ENCODE measurements at regions not wholly inside any gene's neighbourhood (a gene's known extent, or its start where the extent isn't known, plus 50 kb on each side); places are given as distances from the start of the nearest gene placed in this dataset.
"Not testable (repeated sequence)": the region's sequence is repeated elsewhere in the genome, so short reads cannot be mapped to it uniquely, and the experiment has no call there.

DNA sequence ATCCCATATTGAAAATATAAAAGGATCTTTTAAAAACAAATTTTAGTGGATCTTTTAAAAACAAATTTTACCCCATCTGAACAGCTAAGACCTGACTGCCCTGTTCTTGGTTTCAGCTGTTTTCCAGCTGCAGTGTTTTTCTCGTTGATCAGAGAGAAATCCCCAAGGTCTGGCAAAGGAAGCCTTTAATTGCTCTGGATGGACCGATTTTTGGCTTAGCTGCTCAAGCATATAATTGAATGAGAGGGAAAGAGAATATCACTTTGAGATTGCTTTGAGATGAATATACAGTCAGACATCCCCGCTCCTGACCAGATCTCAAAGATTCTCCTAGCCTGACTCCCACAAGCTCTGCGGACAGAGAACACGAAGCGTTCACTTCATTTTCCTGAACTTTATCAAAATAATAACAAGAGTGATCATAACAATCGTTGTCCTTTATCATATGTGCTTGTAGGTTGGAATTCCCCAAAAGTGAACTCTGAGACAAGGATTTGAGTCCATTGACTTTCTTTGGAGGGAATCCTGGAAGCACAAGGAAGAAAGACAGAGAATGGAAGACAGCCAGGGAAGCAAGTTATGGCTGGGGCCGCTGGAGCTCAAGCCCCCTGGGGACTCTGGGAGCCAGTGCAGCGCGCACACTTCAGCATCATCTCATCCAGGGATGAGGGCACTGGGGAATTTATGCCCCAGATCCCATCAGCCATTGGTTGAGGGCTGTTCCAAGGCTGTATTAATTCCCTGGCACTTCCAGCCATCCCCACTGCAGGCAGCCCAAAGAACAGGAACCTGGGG lies 101.3 kb downstream of the SNX5 start:
- TF ChIP-seq, protein P1, sequence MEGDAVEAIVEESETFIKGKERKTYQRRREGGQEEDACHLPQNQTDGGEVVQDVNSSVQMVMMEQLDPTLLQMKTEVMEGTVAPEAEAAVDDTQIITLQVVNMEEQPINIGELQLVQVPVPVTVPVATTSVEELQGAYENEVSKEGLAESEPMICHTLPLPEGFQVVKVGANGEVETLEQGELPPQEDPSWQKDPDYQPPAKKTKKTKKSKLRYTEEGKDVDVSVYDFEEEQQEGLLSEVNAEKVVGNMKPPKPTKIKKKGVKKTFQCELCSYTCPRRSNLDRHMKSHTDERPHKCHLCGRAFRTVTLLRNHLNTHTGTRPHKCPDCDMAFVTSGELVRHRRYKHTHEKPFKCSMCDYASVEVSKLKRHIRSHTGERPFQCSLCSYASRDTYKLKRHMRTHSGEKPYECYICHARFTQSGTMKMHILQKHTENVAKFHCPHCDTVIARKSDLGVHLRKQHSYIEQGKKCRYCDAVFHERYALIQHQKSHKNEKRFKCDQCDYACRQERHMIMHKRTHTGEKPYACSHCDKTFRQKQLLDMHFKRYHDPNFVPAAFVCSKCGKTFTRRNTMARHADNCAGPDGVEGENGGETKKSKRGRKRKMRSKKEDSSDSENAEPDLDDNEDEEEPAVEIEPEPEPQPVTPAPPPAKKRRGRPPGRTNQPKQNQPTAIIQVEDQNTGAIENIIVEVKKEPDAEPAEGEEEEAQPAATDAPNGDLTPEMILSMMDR (IDR thresholded peaks at IDR 0.05) = no peak
- no peak for TF ChIP-seq POLR2A (IDR thresholded peaks at IDR 0.05)
- Histone ChIP-seq H3K27ac (no peak overlapping the region), H3K4me3 (no peak overlapping the region), H3K4me1 (peaks cover 0 to 21% (median 0%) of the 10 kb centered on the region in 4 donors), H3K36me3 (no peaks in the 10 kb centered on the region), H3K27me3 (no peaks in the 10 kb centered on the region), H3K9me3 (no peaks in the 10 kb centered on the region)
- no peak for DNase-seq

DNA sequence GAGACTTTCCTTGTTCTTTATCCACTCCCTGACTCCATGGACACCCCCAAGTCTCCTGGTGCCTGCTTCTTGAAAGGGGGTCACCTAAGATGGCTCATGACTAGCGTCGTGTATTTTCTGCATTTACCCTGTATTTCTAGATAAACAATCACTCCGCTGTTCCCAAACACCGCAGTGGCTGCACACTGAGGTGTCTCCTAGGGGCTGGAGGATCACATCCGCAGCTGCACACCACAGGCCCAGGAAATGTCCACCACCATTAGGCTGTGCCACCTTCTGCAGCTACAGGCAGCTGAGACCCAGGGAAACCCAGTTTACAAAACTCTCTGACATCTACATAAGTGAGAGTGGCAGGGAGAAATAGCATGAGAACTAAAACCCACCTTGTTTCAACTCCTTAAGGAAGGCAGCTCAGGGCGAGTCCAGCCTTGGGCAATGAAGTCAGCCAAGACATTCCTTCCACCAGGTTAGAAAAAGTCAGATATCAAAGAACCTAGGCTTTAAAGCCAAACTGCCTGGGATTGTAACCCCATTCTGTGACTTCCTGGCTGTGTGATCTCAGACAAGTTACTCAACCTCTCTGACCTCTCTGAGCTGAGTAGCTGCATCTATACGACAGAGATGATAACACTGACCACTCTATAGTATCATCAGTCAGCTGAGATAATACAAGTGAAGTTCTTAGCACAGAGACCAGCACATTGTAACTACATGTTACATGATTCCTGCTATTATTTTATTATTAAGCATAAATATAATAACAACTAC lies 102.2 kb downstream of the SNX5 start:
- Histone ChIP-seq H3K9me3 (no peaks in the 10 kb centered on the region), H3K4me1 (peaks cover 0 to 21% (median 0%) of the 10 kb centered on the region in 4 donors), H3K4me3 (no peak overlapping the region), H3K27me3 (no peaks in the 10 kb centered on the region), H3K36me3 (no peaks in the 10 kb centered on the region), H3K27ac (no peak overlapping the region)
- TF ChIP-seq, protein P1 (IDR thresholded peaks at IDR 0.05) = no peak
- TF ChIP-seq POLR2A (IDR thresholded peaks at IDR 0.05) = no peak
- DNase-seq = no peak

DNA sequence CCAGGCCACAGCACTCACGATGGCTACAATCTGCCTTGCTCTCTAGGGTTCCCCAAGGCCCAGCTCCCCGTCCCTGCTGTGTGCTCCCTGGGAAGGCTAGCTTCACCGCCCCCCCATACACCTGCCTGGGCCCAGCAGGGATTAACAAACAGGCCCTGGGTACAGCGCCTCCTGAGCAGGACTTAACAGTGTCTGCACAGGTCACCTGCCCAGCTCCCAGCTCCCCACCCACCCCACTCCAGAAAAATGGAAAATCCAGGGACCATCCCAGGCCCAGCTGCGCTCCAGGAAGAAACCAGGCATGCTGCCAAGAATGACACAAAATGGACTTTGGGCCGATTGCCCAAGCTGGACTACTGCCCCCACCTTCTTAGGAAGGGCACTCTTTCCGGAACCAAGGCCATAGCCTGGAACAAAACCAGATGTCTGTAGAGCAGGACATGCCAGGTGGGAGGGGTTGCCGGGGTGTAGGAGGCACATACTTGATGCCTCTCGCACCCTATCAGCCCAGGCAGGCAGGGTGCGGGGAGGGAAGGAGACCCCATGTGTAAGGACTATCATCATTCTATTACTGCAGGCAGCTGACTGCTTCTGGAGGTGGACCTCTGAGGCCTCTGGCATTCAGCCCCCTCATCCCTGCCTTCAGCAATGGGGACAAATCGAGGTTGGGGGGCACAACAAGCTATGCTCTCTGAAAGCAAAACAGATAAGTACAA lies 104.9 kb downstream of the SNX5 start:
- H3K27me3 ChIP-seq = no peaks in the 10 kb centered on the region
- DNase-seq = peak in 2 of 3 donors; percentile 88
- H3K27ac ChIP-seq = peak overlapping the region in 3 of 4 donors; percentile 27 to 79 (median 65)
- no peaks in the 10 kb centered on the region for H3K36me3 ChIP-seq
- no peaks in the 10 kb centered on the region for H3K9me3 ChIP-seq
- peak in 1 of 2 donors; percentile 37 for TF ChIP-seq POLR2A (IDR thresholded peaks at IDR 0.05)
- TF ChIP-seq, protein P1 (IDR thresholded peaks at IDR 0.05) = no peak
- H3K4me1 ChIP-seq = peaks cover 0 to 30% (median 13%) of the 10 kb centered on the region in 4 donors
- no peak overlapping the region for H3K4me3 ChIP-seq

DNA sequence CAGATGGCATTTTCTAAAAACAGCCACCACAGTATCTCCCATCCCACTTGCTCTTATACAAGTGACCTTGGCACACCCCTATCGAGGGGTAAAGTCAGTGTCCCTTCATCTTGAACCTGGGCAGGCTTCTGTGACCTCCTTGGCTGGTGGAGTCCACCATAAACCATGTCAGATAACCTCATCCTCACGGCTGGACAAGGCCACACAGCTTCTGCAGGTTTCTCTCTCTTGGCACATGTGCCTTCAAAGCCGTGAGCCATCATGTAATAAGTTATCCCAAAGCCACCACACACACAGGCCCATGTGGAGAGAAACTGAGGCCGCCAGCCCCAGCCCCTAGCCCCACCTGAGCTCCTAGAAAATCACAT lies 105.4 kb downstream of the SNX5 start:
- Histone ChIP-seq H3K4me1 (peaks cover 0 to 30% (median 16%) of the 10 kb centered on the region in 4 donors), H3K36me3 (no peaks in the 10 kb centered on the region), H3K27ac (peak overlapping the region in 3 of 4 donors; percentile 4 to 79 (median 65)), H3K9me3 (no peaks in the 10 kb centered on the region), H3K4me3 (no peak overlapping the region), H3K27me3 (no peaks in the 10 kb centered on the region)
- TF ChIP-seq, protein P1 (IDR thresholded peaks at IDR 0.05) = no peak
- TF ChIP-seq POLR2A (IDR thresholded peaks at IDR 0.05) = no peak
- no peak for DNase-seq

DNA sequence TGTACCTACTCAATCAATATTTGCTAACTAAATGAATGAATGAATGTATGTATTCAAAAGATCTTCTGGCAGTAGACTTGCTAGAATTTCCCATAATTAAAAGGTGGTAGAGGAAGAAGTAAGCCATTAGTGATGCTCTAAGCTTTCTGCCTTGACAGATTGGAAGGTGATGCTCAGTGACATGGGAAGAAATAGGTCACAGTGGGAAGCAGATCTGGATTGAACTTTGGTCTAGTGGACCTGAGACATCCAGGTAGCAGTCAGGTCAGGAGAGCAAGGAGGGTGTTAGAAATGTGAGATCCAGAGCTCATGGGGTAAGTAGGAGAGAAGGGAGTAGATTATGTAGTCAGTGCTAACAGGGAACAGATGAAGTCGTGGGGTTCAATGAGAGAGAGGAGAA lies 106.4 kb downstream of the SNX5 start:
- Histone ChIP-seq H3K9me3 (no peaks in the 10 kb centered on the region), H3K36me3 (no peaks in the 10 kb centered on the region), H3K27ac (no peak overlapping the region), H3K27me3 (no peaks in the 10 kb centered on the region), H3K4me3 (no peak overlapping the region), H3K4me1 (peaks cover 0 to 30% (median 16%) of the 10 kb centered on the region in 4 donors)
- no peak for DNase-seq
- TF ChIP-seq, protein P1 (IDR thresholded peaks at IDR 0.05) = no peak
- no peak for TF ChIP-seq POLR2A (IDR thresholded peaks at IDR 0.05)

DNA sequence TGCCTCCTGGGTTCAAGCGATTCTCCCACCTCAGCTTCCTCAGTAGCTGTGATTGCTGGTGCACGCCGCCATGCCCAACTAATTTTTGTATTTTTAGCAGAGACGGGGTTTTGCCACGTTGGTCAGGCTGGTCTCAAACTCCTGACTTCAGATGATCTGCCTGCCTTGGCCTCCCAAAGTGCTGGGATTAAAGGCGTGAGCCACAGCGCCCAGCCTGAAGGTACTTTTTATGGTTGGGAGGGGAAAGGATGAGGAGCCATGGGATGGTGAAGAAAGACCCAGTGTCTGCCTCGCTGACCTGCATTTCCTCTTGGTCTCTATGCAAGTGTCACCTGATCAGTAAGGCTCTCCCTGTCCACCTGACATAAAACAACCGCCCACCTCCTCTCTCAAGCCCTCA lies 107.0 kb downstream of the SNX5 start:
- H3K4me1 ChIP-seq = peaks cover 0 to 34% (median 17%) of the 10 kb centered on the region in 4 donors
- not testable (repeated sequence) for H3K27me3 ChIP-seq, H3K27ac ChIP-seq, H3K9me3 ChIP-seq, H3K36me3 ChIP-seq, H3K4me3 ChIP-seq, DNase-seq
